ENCODE measurements at regions not wholly inside any gene's neighbourhood (a gene's known extent, or its start where the extent isn't known, plus 50 kb on each side); places are given as distances from the start of the nearest gene placed in this dataset.
"Not testable (repeated sequence)": the region's sequence is repeated elsewhere in the genome, so short reads cannot be mapped to it uniquely, and the experiment has no call there.

GRCh38 chr5:23451156-23451555 lies 56.3 kb upstream of the PRDM9 start:
- DNase-seq = peak; percentile 2

DNA sequence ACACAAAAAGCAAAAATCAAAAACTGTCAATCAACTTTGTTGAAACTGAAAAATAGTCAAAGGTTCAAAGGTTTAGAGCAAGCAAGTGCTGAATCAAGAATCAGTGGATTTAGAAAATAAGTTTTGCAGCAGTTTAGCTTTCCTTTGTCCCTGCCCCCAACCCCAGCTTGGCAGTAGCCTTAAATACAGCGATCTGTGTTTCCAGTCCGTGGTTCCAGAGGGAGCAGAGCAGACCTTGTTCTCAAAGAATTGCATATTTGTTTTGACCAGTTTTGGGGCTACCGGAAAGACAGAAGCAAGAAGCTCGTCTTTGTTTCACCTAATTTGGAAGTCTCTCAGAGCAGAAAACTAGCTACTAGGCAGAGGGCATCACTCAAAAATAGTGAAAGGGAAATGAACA lies 57.2 kb upstream of the PRDM9 start:
- DNase-seq = no peak

DNA sequence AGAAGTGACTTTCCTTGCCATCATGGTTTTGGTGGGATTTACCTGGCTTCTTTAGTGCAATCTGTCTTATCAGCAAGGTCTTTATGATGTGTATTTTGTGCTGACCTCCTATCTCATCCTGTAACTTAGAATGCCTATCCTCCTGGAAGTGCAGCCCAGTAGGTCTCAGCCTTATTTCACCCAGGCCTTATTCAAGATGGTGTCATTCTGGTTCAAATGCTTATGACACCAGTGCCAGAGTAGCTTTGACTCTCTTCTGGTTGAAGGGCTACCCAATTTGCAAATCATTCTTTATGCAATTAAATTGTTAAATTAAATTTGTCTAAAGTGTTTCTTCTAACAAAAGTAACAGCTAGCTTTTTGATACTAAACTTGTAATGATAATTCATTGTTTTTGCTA lies 58.8 kb upstream of the PRDM9 start:
- no peak for DNase-seq

DNA sequence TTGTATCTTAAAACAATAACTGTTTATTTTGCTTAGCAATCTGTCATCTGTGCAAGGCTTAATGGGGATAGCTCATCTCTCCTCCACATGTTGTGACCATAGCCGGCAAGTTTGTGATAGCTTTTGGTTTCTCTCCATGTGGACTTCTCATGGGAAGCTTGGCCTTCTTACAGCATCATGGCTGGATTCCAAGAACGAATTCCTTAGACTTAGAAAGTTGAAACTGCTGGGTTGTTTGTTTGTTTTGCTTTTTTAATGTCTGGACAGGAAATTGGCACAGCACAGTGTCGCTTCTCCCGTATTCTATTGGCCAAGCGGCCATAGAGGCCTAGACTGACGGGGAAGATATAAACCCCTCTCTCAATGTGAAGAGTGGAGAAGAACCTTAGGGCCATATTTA lies 61.0 kb upstream of the PRDM9 start:
- peak; percentile 62 for DNase-seq

DNA sequence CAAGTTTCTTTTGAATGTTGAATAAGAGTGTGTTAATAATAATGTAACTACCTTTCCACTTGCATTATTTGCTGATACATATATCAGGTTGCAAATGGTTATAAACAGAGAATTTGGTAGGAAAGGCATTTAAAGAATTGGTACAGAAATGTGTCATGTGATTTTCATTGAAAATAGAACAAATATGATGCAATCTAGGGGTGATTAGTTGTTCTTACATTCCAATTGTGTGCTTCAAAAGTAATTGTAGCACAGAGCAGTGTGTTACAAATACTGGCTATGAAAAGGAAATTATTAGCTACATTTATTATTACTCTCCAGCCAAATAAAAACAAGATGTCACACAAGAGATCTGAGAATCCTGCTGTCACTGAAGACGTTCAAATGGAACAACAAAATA lies 61.8 kb upstream of the PRDM9 start:
- peak; percentile 24 for DNase-seq

DNA sequence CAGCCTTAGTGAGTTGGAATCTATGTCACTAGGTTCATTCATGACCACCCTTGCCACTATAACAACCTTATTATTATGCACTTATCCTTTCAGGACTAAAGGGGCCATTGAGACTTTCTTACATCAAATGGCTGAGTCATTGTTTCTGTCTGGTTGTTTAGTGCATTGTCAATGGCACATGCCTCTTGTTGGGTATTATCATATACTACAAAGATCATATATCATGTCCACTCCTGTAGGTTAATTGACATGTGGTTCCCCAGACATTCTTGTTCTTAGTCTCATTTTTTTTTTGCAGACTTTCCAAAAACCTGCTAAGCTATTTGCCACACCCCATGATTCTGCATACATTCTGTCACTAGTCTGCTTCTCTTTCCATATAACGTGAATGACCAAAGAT lies 66.7 kb upstream of the PRDM9 start:
- no peak for DNase-seq

DNA sequence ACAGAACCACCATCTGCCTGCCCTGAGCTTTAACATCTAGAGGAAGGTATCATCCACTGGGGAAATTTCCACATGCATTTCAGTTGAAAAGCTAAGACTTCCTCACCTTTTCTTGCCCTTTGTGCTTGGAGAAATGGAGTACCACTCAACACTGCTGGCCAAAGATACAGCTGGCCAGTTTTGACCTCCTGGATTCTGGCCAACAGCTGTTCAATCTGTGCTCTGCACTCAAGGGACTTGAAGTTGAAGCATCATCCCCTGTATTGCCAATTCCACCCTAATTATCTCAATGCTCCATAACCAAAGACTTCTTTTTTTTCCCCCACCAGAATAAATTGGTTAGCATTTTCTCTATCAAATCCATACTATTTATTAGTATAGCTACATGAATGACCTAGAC lies 70.4 kb upstream of the PRDM9 start:
- no peak for DNase-seq

DNA sequence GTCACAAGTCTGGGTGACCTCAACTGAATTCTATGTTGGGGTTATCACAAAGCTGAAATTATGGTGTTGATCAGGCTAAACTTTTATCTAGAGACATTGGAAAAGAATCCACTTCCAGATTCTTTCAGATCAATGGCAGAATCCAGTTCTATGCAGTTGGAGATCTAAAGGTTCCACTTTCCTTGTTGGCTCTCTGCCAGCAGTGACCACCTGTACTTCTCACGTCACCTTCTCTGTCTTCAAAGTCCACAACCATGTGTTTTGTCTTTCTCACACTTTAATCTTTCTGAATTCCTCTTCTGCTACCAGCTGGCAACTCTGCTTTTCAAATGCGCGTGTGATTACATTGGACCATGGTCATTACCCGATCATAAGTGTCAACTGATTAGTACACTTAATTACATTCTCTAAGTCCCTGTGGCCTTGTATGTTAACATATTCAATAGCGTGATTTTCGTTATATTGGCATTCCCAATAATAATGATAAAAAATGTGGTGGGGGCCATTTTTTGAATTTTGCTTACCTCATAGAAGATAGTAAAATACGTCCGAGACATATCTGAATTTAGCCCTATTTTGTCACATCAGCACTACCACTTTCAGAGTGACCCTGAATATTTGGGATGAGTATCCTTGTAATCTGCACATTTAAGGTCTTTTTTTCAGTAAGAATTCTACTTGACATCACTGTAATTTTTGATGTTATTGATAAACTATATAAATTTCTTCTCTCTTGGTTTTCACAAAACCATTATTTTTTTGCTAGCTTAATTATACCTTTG lies 73.7 kb upstream of the PRDM9 start:
- DNase-seq = no peak

DNA sequence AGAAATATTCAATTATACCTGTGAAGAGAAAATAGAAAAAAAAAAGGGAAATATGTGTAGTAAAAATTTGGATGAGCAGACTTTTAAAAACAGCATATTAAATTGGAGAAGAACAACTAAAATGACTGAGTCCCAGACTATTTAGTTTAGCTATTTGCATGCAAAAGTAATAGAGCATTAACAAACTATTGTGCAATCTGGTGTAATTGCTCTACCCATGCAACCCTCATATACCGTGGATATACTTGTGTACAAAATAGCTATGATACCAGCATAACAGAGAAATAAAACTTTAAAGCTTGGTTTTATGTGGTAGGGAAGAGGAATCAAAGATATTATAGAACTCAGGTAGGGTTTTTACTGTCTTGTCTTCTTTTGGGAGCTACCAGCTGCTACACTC lies 78.7 kb upstream of the PRDM9 start:
- DNase-seq = no peak

GRCh38 chr5:23420214-23420613 lies 87.2 kb upstream of the PRDM9 start:
- DNase-seq = not testable (repeated sequence)

GRCh38 chr5:23419115-23419514 lies 88.3 kb upstream of the PRDM9 start:
- DNase-seq = no peak

DNA sequence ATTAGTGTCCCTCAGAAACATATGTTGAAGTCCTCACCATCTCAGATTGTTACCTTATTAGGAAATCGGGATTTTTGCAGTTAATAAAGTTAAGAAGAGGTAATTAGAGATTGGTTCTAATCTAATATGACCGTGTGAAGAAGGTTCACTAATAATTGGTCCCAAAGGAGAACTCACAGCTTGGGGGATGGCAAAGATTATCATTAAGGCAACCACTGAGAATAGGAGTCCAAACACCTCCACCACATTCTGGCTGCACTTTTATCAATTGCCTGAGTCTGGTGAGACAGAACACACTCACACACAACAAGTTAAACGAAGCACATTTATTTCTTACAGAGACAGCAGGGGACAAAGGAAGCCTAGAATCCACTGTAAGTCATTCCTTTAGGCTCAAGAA lies 94.9 kb upstream of the PRDM9 start:
- no peak for DNase-seq

DNA sequence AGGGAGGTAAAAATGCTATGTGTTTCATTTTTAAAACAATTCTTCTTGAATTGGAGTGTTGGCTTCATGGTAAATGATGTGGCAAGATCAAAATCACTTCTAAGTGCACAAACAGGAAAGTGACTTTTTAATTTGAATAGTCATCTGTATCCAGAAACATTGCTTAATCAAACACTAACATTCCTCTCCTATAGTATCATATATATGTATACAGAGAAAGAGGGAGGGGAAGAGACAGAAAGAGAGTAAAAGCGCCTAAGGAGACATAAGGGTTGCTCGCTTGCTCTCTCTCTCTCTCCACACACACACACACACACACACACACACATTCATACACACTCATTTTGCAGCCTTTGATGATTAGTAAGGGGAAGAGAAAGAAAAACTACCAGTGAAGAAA lies 95.4 kb upstream of the PRDM9 start:
- peak; percentile 64 for DNase-seq

DNA sequence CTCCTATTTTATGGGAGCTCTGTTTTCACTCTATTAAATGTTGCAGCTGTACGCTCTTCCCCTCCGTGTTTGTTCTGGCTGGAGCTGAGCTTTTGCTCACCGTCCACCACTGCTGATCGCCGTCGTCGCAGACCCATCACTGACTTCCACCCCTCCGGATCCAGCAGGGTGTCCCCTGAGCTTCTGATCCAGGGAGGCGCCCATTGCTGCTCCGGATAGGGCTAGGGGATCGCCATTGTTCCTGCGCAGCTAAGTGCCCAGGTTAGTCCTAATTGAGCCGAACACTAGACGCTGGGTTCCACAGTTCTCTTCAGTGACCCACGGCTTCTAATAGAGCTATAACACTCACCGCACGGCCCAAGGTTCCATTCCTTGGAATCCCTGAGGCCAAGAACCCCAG lies 96.2 kb upstream of the PRDM9 start:
- DNase-seq = no peak

- DNase-seq = not testable (repeated sequence)
Measured at GRCh38 chr5:23410775-23411174, 96.6 kb upstream of the PRDM9 start.

GRCh38 chr5:23405316-23406068 lies 101.9 kb upstream of the PRDM9 start:
- DNase-seq = no peak

DNA sequence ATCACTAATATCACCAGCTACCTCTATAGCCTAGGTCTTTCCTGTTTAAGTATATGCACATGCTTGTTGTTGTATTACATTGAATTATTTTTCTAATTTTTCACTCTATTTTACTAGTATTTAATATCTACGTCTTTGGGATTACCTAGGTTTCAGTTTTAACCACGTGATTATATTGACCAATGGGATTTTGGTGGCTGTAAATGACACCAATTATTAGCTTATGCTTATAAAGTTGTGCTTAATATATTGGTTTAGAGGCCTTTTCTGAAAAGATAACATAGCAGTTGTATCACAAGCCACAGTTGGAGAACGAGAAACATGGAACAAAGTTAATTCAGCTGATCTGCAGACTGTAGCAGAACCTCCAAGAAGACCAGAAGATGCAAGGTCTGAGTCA lies 104.8 kb upstream of the PRDM9 start:
- no peak for DNase-seq

DNA sequence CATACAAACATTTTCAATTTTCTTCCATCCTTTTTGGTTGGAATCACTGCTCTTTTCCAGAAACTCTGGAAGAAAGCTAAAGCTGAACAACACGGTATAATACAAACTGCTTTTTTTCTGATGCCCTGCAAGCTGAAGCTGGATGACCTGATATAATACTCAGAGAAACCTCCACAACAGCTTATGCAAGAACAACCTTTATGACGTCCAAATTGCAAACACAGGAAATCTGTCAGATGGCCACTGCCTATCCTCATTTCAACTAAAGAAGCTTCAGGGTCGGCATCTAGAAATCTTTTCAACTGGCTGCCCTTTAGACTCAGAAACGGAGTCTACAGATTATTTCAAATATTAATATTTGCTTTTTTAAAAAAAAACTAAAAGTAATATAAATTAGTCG lies 106.5 kb upstream of the PRDM9 start:
- no peak for DNase-seq

GRCh38 chr5:23396346-23396745 lies 111.1 kb upstream of the PRDM9 start:
- DNase-seq = no peak

GRCh38 chr5:23389291-23390101 lies 117.9 kb upstream of the PRDM9 start:
- no peak for DNase-seq

GRCh38 chr5:23385036-23385435 lies 122.4 kb upstream of the PRDM9 start:
- DNase-seq = no peak

GRCh38 chr5:23372177-23372576 lies 135.2 kb upstream of the PRDM9 start:
- DNase-seq = no peak

DNA sequence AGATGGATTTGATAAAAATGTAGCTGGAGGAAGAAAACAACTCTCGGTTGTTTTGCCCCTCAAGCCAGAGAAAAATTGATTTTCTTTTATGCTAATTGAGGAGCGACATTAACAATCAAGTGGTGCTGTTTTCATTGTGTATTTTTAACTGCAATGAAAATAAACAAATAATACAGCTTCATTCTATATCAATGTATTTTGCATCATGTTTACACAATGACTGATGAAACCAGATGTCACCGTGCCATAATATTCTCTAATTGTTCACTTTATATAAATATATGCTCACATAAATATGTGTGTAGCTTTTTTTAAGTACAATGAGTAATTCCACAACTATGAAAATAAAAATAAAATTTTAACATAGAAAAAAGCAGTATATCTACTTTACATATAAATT lies 139.0 kb upstream of the PRDM9 start:
- no peak for DNase-seq

Data from fibroblast of skin of abdomen (primary cell).